HepG2 (cell line): ENCODE measurements at regions not wholly inside any gene's neighbourhood (a gene's known extent, or its start where the extent isn't known, plus 50 kb on each side); places are given as distances from the start of the nearest gene placed in this dataset.

ENCODE experiments used
- ATAC-seq: fragments of 200-7000 bp; cut with Tn5 transposase; 3 replicates; pipeline ENCODE4 v1.9.1; 2020; ENCODE audit warnings: mild to moderate bottlenecking, moderate library complexity
- BruUV-seq: library from RNA; stranded (reverse); fragments of 400-500 nt; replicated peaks from 2 replicates; lab custom pipeline; 2021; lab: Mats Ljungman, UMichigan
- CTCF ChIA-PET: fragments of 300-600 bp; formaldehyde crosslinking; extraction: SDS; loops from one replicate; lab custom pipeline; 2021; ENCODE audit warnings: low total read pairs, inconsistent platforms, low intra/inter-chr PET ratio; lab: Yijun Ruan, JAX
- POLR2A ChIA-PET: fragments of 350-600 bp; sonication (Branson Sonifier 250); formaldehyde crosslinking; loops from one replicate; lab custom pipeline; 2020; ENCODE audit warnings: antibody characterized with exemption, inconsistent platforms; lab: Yijun Ruan, JAX
- DNase-seq: peaks from one replicate; pipeline ENCODE4 v3.0.0-alpha.2; 2015; ENCODE audit warnings: low spot score
- FAIRE-seq: peaks from 3 replicates; lab custom pipeline; 2011; peaks lifted over from hg19 to GRCh38; lab: Jason Lieb, UNC
- H2AFZ ChIP-seq: one replicate; pipeline ENCODE4 v1.6.1; 2011; ENCODE audit warnings: low read length, inconsistent platforms
- H3K27ac ChIP-seq: fragments of 300-600 bp; 3 replicates; pipeline ENCODE4 v1.8.0; 2011; ENCODE audit warnings: mixed run types, mild to moderate bottlenecking, mixed read lengths, low read length, inconsistent platforms; ENCODE audit not compliant: insufficient read depth; ENCODE audit errors: extremely low read length
- H3K27me3 ChIP-seq, 2 experiments: fragments of 200-600 bp in 1 of 2; 2 replicates in 1 of 2; 3 replicates in 1 of 2; pipeline versions ENCODE4 v1.6.0 to v1.8.0; 2011; ENCODE audit warnings: low read length in 2 of 2, mild to moderate bottlenecking in 2 of 2, moderate library complexity in 2 of 2, inconsistent platforms in 1 of 2; ENCODE audit not compliant: insufficient read depth in 2 of 2, control insufficient read depth in 1 of 2
- H3K36me3 ChIP-seq, 2 experiments: fragments of 200-600 bp in 1 of 2; replicated peaks in 1 of 2; 2 replicates in 1 of 2; 3 replicates in 1 of 2; pipeline versions ENCODE4 v1.5.1 to v1.8.0; 2011; ENCODE audit warnings: low read length in 2 of 2, inconsistent platforms in 1 of 2; ENCODE audit not compliant: insufficient read depth in 2 of 2, control insufficient read depth in 1 of 2
- H3K4me1 ChIP-seq: 2 replicates; pipeline ENCODE4 v1.5.1; 2012; ENCODE audit warnings: low read length, inconsistent platforms; ENCODE audit not compliant: insufficient read depth
- H3K4me2 ChIP-seq: 2 replicates; pipeline ENCODE4 v1.6.0; 2011; ENCODE audit warnings: low read depth, low read length, inconsistent platforms
- H3K4me3 ChIP-seq, 3 experiments: fragments of 200-600 bp in 1 of 3; sonication (generic), shearing (Covaris generic) in 1 of 3; replicated peaks in 1 of 3; 2 replicates each; pipeline ENCODE4 v1.5.1; 2011 to 2016; ENCODE audit warnings: low read length in 3 of 3, inconsistent platforms in 2 of 3, low read depth in 2 of 3, mild to moderate bottlenecking in 2 of 3, control low read depth in 1 of 3, mixed read lengths in 1 of 3; ENCODE audit not compliant: insufficient read depth in 1 of 3
- H3K79me2 ChIP-seq: one replicate; pipeline ENCODE4 v1.6.1; 2011; ENCODE audit warnings: low read length, inconsistent platforms; ENCODE audit not compliant: insufficient read depth
- H3K9ac ChIP-seq: 2 replicates; pipeline ENCODE4 v1.6.0; 2011; ENCODE audit warnings: mild to moderate bottlenecking, low read depth, low read length, inconsistent platforms; ENCODE audit not compliant: insufficient read depth
- H3K9me3 ChIP-seq: 2 replicates; pipeline ENCODE4 v1.5.1; 2012; ENCODE audit warnings: mild to moderate bottlenecking, low read length
- H4K20me1 ChIP-seq: 2 replicates; pipeline ENCODE4 v1.6.0; 2011; ENCODE audit warnings: inconsistent platforms, mild to moderate bottlenecking, low read length, moderate library complexity; ENCODE audit not compliant: insufficient read depth
- RAD21 ChIP-seq: fragments of 450-650 bp; formaldehyde crosslinking; IDR thresholded peaks from 2 replicates; pipeline ENCODE4 v1.5.0; 2020; ENCODE audit warnings: mild to moderate bottlenecking
- ZBTB4 ChIP-seq: sonication (generic); formaldehyde crosslinking; IDR thresholded peaks from 2 replicates; pipeline ENCODE4 v1.4.0; 2020; ENCODE audit warnings: missing genetic modification reagents, mild to moderate bottlenecking, borderline replicate concordance
- ZNF547 ChIP-seq: sonication (generic); formaldehyde crosslinking; IDR thresholded peaks from 2 replicates; pipeline ENCODE4 v1.5.1; 2020; ENCODE audit warnings: mild to moderate bottlenecking, missing genetic modification reagents
- ZNF629 ChIP-seq: sonication (generic); formaldehyde crosslinking; conservative IDR thresholded peaks from 2 replicates; pipeline ENCODE4 v1.5.0; 2020; ENCODE audit warnings: missing genetic modification reagents
- in situ Hi-C: cut with HindIII; loops from 2 replicates; pipeline ENCODE4 v1.10.0; 2017; ENCODE audit warnings: low pct_unique_long_range_greater_than_20kb; ENCODE audit not compliant: extremely low pct_ligation_motif_present
- intact Hi-C: fragments of 100-400 bp; cut with micrococcal nuclease; formaldehyde crosslinking; loops from one replicate; pipeline ENCODE4 v1.10.0; 2022; ENCODE audit not compliant: unreplicated experiment
- TF ChIP-seq, protein P1 (sequence below), 2 experiments: fragments of 450-650 bp in 1 of 2; sonication (generic) in 1 of 2; formaldehyde crosslinking in 1 of 2; IDR thresholded peaks; 2 replicates each; pipeline versions ENCODE4 v1.6.1 to v1.8.0; 2016 to 2022; ENCODE audit warnings: antibody characterized with exemption in 1 of 2, mild to moderate bottlenecking in 1 of 2, missing genetic modification reagents in 1 of 2

GRCh38 chr2:157986761-157987160, 110.6 kb upstream of the ACVR1 start:
- no peak for FAIRE-seq
- ChIA-PET CTCF (no interaction called here), POLR2A (no interaction called here)
- H3K27ac ChIP-seq = no peak overlapping the region
- DNase-seq = no peak
- intact Hi-C loops (no loop called here), in situ Hi-C loops (no loop called here)
- H3K4me1 ChIP-seq = no peaks in the 10 kb centered on the region
- H3K27me3 ChIP-seq = no peaks in the 10 kb centered on the region
- TF ChIP-seq RAD21 (CRISPR knock-in tag) = no peak
- TF ChIP-seq, protein P1, sequence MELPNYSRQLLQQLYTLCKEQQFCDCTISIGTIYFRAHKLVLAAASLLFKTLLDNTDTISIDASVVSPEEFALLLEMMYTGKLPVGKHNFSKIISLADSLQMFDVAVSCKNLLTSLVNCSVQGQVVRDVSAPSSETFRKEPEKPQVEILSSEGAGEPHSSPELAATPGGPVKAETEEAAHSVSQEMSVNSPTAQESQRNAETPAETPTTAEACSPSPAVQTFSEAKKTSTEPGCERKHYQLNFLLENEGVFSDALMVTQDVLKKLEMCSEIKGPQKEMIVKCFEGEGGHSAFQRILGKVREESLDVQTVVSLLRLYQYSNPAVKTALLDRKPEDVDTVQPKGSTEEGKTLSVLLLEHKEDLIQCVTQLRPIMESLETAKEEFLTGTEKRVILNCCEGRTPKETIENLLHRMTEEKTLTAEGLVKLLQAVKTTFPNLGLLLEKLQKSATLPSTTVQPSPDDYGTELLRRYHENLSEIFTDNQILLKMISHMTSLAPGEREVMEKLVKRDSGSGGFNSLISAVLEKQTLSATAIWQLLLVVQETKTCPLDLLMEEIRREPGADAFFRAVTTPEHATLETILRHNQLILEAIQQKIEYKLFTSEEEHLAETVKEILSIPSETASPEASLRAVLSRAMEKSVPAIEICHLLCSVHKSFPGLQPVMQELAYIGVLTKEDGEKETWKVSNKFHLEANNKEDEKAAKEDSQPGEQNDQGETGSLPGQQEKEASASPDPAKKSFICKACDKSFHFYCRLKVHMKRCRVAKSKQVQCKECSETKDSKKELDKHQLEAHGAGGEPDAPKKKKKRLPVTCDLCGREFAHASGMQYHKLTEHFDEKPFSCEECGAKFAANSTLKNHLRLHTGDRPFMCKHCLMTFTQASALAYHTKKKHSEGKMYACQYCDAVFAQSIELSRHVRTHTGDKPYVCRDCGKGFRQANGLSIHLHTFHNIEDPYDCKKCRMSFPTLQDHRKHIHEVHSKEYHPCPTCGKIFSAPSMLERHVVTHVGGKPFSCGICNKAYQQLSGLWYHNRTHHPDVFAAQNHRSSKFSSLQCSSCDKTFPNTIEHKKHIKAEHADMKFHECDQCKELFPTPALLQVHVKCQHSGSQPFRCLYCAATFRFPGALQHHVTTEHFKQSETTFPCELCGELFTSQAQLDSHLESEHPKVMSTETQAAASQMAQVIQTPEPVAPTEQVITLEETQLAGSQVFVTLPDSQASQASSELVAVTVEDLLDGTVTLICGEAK (IDR thresholded peaks at IDR 0.05) = no peak
- TF ChIP-seq, protein P1 (CRISPR knock-in tag; IDR thresholded peaks at IDR 0.05) = no peak
- no peak for TF ChIP-seq ZNF547 (CRISPR knock-in tag)
- TF ChIP-seq ZBTB4 (CRISPR knock-in tag) = no peak
- no peak for TF ChIP-seq ZNF629 (CRISPR knock-in tag)
- H3K4me2 ChIP-seq = no peak overlapping the region
- H3K9me3 ChIP-seq = no peaks in the 10 kb centered on the region
- H3K4me3 ChIP-seq = no peak overlapping the region
- no peak overlapping the region for H3K9ac ChIP-seq
- H3K36me3 ChIP-seq = no peaks in the 10 kb centered on the region
- H3K79me2 ChIP-seq = no peaks in the 10 kb centered on the region
- no peak overlapping the region for H2AFZ ChIP-seq
- no peak for ATAC-seq
- H4K20me1 ChIP-seq = no peaks in the 10 kb centered on the region
- BruUV-seq = no TSS peak
